NOMO-1 treated with dmso at 0.1 percent for 144 hours (cell line): ENCODE measurements at regions not wholly inside any gene's neighbourhood (a gene's known extent, or its start where the extent isn't known, plus 50 kb on each side); places are given as distances from the start of the nearest gene placed in this dataset.

ENCODE experiments used
- DNase-seq: peaks from one replicate; lab custom pipeline; 2025; ENCODE audit not compliant: unreplicated experiment; lab: John Stamatoyannopoulos, UW

GRCh38 chr12:125412506-125412905, 347.3 kb downstream of the AACS start:
- DNase-seq: no peak

GRCh38 chr12:125417446-125417845, 352.2 kb downstream of the AACS start:
- no peak for DNase-seq

- DNase-seq: no peak
Measured at GRCh38 chr12:125418902-125419564, 353.8 kb downstream of the AACS start.

- DNase-seq: no peak
Measured at GRCh38 chr12:125424909-125425308, 359.7 kb downstream of the AACS start.

GRCh38 chr12:125431516-125431915, 366.3 kb downstream of the AACS start:
- no peak for DNase-seq

- no peak for DNase-seq
Measured at GRCh38 chr12:125434131-125434530, 368.9 kb downstream of the AACS start.

- DNase-seq: no peak
Measured at GRCh38 chr12:125434936-125435443, 369.8 kb downstream of the AACS start.

GRCh38 chr12:125435871-125436270, 370.6 kb downstream of the AACS start:
- no peak for DNase-seq

GRCh38 chr12:125436686-125437085, 371.5 kb downstream of the AACS start:
- DNase-seq: no peak

- DNase-seq: no peak
Measured at GRCh38 chr12:125440399-125440798, 375.2 kb downstream of the AACS start.

- DNase-seq: no peak
Measured at GRCh38 chr12:125443341-125443740, 378.1 kb downstream of the AACS start.

- DNase-seq: no peak
Measured at GRCh38 chr12:125451408-125451807, 386.2 kb downstream of the AACS start.

- DNase-seq: no peak
Measured at GRCh38 chr12:125453751-125454150, 388.5 kb downstream of the AACS start.

- DNase-seq: no peak
Measured at GRCh38 chr12:125454291-125454690, 389.1 kb downstream of the AACS start.

GRCh38 chr12:125454786-125455480, 389.7 kb downstream of the AACS start:
- no peak for DNase-seq

GRCh38 chr12:125455556-125455955, 390.3 kb downstream of the AACS start:
- DNase-seq: no peak

- no peak for DNase-seq
Measured at GRCh38 chr12:125458552-125459268, 393.5 kb downstream of the AACS start.

GRCh38 chr12:125461831-125462230, 396.6 kb downstream of the AACS start:
- no peak for DNase-seq

- DNase-seq: no peak
Measured at GRCh38 chr12:125463386-125463785, 398.2 kb downstream of the AACS start.

- DNase-seq: no peak
Measured at GRCh38 chr12:125467363-125467762, 402.1 kb downstream of the AACS start.

- no peak for DNase-seq
Measured at GRCh38 chr12:125469683-125470082, 404.4 kb downstream of the AACS start.
